OCI-LY3 (cell line): ENCODE measurements at regions not wholly inside any gene's neighbourhood (a gene's known extent, or its start where the extent isn't known, plus 50 kb on each side); places are given as distances from the start of the nearest gene placed in this dataset.

Experiments used
- EZH2phosphoT487 ChIP-seq: fragments of 200-600 bp; shearing (Covaris generic); IDR thresholded peaks from 2 replicates; pipeline ENCODE4 v1.6.1; 2018; ENCODE audit warnings: antibody characterized with exemption, mixed run types, low read depth
- TF ChIP-seq, protein P1 (sequence below): fragments of 200-600, 300-600 bp; sonication (generic); IDR thresholded peaks from 2 replicates; pipeline ENCODE4 v1.5.1; 2014; ENCODE audit warnings: antibody characterized with exemption, low read length, low read depth

DNA sequence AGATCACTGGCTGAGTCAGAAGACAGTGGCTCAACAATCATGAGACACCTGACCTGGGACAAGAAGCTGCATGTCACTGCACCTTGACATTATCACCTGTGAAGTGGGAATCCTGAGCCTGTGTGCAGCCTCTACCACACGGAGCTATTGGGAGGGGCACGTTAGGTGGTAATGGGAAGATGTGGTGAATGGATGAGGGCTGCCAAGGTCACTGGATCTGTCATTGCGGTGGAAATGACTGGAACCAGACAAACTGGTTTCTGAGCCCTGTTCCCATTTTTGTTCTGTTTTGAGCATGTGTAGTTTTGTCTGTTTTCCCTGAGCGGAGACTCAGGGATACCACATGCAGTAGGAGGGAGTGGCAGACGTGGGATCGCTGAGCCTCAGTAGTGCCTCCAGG lies 235.5 kb downstream of the OPA1 start:
- TF ChIP-seq, protein P1, sequence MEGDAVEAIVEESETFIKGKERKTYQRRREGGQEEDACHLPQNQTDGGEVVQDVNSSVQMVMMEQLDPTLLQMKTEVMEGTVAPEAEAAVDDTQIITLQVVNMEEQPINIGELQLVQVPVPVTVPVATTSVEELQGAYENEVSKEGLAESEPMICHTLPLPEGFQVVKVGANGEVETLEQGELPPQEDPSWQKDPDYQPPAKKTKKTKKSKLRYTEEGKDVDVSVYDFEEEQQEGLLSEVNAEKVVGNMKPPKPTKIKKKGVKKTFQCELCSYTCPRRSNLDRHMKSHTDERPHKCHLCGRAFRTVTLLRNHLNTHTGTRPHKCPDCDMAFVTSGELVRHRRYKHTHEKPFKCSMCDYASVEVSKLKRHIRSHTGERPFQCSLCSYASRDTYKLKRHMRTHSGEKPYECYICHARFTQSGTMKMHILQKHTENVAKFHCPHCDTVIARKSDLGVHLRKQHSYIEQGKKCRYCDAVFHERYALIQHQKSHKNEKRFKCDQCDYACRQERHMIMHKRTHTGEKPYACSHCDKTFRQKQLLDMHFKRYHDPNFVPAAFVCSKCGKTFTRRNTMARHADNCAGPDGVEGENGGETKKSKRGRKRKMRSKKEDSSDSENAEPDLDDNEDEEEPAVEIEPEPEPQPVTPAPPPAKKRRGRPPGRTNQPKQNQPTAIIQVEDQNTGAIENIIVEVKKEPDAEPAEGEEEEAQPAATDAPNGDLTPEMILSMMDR = no peak
- TF ChIP-seq EZH2phosphoT487 = no peak
